Esophagus muscularis mucosa (tissue), 3 donors: ENCODE measurements at regions not wholly inside any gene's neighbourhood (a gene's known extent, or its start where the extent isn't known, plus 50 kb on each side); places are given as distances from the start of the nearest gene placed in this dataset.

ENCODE experiments used
- CTCF ChIP-seq, 3 experiments: fragments of 200-600 bp in 2 of 3; fragments of 450-650 bp in 1 of 3; sonication (generic) in 2 of 3; IDR thresholded peaks; one replicate each; pipeline ENCODE4 v1.5.1; 2017 to 2019; ENCODE audit warnings: antibody characterized with exemption in 3 of 3, mild to moderate bottlenecking in 2 of 3, moderate library complexity in 1 of 3
- POLR2A ChIP-seq: fragments of 450-650 bp; IDR thresholded peaks from one replicate; pipeline ENCODE4 v1.6.1; 2017; ENCODE audit warnings: antibody characterized with exemption, moderate library complexity, mild to moderate bottlenecking, low read depth
- POLR2AphosphoS5 ChIP-seq, 2 donors: sonication (generic); formaldehyde crosslinking; IDR thresholded peaks; one replicate each; pipeline ENCODE4 v1.6.1; 2017; ENCODE audit warnings: antibody characterized with exemption in 2 of 2

- TF ChIP-seq POLR2A (no peak), CTCF (IDR thresholded peaks at IDR 0.05) (no peak), POLR2AphosphoS5 (IDR thresholded peaks at IDR 0.05) (no peak)
Observed at GRCh38 chr19:31000913-31001312, 348.3 kb downstream of the TSHZ3 start.
